AG04449 (cell line): ENCODE measurements at regions not wholly inside any gene's neighbourhood (a gene's known extent, or its start where the extent isn't known, plus 50 kb on each side); places are given as distances from the start of the nearest gene placed in this dataset.

Experiments used
- CTCF ChIA-PET: fragments of 350-600 bp; formaldehyde crosslinking; extraction: SDS; loops from one replicate; lab custom pipeline; 2021; ENCODE audit warnings: antibody characterized with exemption; lab: Yijun Ruan, JAX
- POLR2A ChIA-PET: fragments of 400-600, 350-600 bp; formaldehyde crosslinking; extraction: SDS; loops from one replicate; lab custom pipeline; 2020; ENCODE audit warnings: antibody characterized with exemption, inconsistent platforms; lab: Yijun Ruan, JAX
- DNase-seq: peaks from one replicate; pipeline ENCODE4 v3.0.0-alpha.2; 2010; ENCODE audit warnings: low read depth, low spot score
- H3K4me3 ChIP-seq: 2 replicates; pipeline ENCODE4 v1.5.1; 2011; ENCODE audit warnings: low read depth, mild to moderate bottlenecking, control low read depth, low read length
- CTCF ChIP-seq: IDR thresholded peaks from one replicate; pipeline ENCODE4 v1.5.1; 2011; ENCODE audit warnings: mild to moderate bottlenecking, moderate library complexity, low read length, control low read depth, inconsistent platforms; ENCODE audit not compliant: insufficient read depth; ENCODE audit errors: missing control alignments

GRCh38 chr15:66934868-66935520 lies 130.4 kb upstream of the SMAD3 start:
- no peak for DNase-seq
- ChIA-PET POLR2A (no interaction called here), CTCF (interaction anchor here (1.2 kb wide), 1 partner anchor 18 kb away, joined by 3 read pairs; no protein-coding TSS in a partner anchor)
- TF ChIP-seq CTCF: no peak
- no peak overlapping the region for H3K4me3 ChIP-seq

GRCh38 chr15:66935688-66936087 lies 129.7 kb upstream of the SMAD3 start:
- H3K4me3 ChIP-seq: no peak overlapping the region

GRCh38 chr15:66936109-66936860 lies 129.1 kb upstream of the SMAD3 start:
- ChIA-PET POLR2A (no interaction called here), CTCF (interaction anchor here (0.9 to 1.9 kb wide), 6 partner anchors 10 to 901 kb away, joined by 3 to 15 read pairs (median 3); no protein-coding TSS in a partner anchor)
- peak overlapping the region; percentile 55 for H3K4me3 ChIP-seq
- no peak for DNase-seq
- TF ChIP-seq CTCF: no peak

More at GRCh38 chr15:66935688-66936087, 129.7 kb upstream of the SMAD3 start:
- DNase-seq: no peak
- CTCF ChIA-PET: interaction anchor here (0.9 to 1.9 kb wide), 6 partner anchors 10 to 902 kb away, joined by 3 to 15 read pairs (median 3); no protein-coding TSS in a partner anchor
- POLR2A ChIA-PET: no interaction called here
- no peak for TF ChIP-seq CTCF

- TF ChIP-seq CTCF: no peak
- ChIA-PET CTCF (interaction anchor here (0.6 to 1.9 kb wide), 3 partner anchors 9 to 41 kb away, joined by 3 to 15 read pairs (median 3); no protein-coding TSS in a partner anchor), POLR2A (no interaction called here)
- DNase-seq: no peak
- H3K4me3 ChIP-seq: peak overlapping the region; percentile 55
Observed at GRCh38 chr15:66936861-66937582, 128.4 kb upstream of the SMAD3 start.

GRCh38 chr15:66937588-66937987 lies 127.8 kb upstream of the SMAD3 start:
- no peak overlapping the region for H3K4me3 ChIP-seq
- no peak for TF ChIP-seq CTCF
- DNase-seq: no peak
- POLR2A ChIA-PET: no interaction called here
- CTCF ChIA-PET: interaction anchor here (0.6 to 1.5 kb wide), 2 partner anchors 9 to 41 kb away, joined by 3 to 7 read pairs; no protein-coding TSS in a partner anchor
